OCI-LY1 (cell line): ENCODE measurements at regions not wholly inside any gene's neighbourhood (a gene's known extent, or its start where the extent isn't known, plus 50 kb on each side); places are given as distances from the start of the nearest gene placed in this dataset.

Experiments used
- H2AFZ ChIP-seq: fragments of 200-600 bp; sonication (generic), shearing (Covaris generic); 2 replicates; pipeline ENCODE4 v1.6.0; 2014; ENCODE audit warnings: antibody characterized with exemption, mild to moderate bottlenecking, low read length
- H3F3A ChIP-seq: fragments of 200-600 bp; sonication (generic), shearing (Covaris generic); 2 replicates; pipeline ENCODE4 v1.6.0; 2014; ENCODE audit warnings: mild to moderate bottlenecking, antibody characterized with exemption, low read length, moderate library complexity; ENCODE audit not compliant: insufficient read depth
- H3K27ac ChIP-seq: fragments of 200-600 bp; sonication (generic); 2 replicates; pipeline ENCODE4 v1.5.1; 2014; ENCODE audit warnings: low read length, mixed run types, mild to moderate bottlenecking, low read depth; ENCODE audit not compliant: poor library complexity, severe bottlenecking
- H3K27me3 ChIP-seq: fragments of 200-600 bp; sonication (generic); 2 replicates; pipeline ENCODE4 v1.6.0; 2014; ENCODE audit warnings: antibody characterized with exemption, mild to moderate bottlenecking, low read length, moderate library complexity; ENCODE audit not compliant: insufficient read depth
- H3K36me3 ChIP-seq: fragments of 200-600 bp; sonication (generic); 2 replicates; pipeline ENCODE4 v1.6.1; 2014; ENCODE audit warnings: mild to moderate bottlenecking, antibody characterized with exemption, low read length, moderate library complexity, mixed read lengths; ENCODE audit not compliant: insufficient read depth
- H3K4me1 ChIP-seq: fragments of 200-600 bp; sonication (generic); 2 replicates; pipeline ENCODE4 v1.5.1; 2014; ENCODE audit warnings: mild to moderate bottlenecking, low read length, moderate library complexity; ENCODE audit not compliant: insufficient read depth, severe bottlenecking
- H3K4me2 ChIP-seq: fragments of 200-600 bp; sonication (generic), shearing (Covaris generic); 2 replicates; pipeline ENCODE4 v1.6.1; 2014; ENCODE audit warnings: low read length
- H3K4me3 ChIP-seq: fragments of 200-600 bp; sonication (generic); 2 replicates; pipeline ENCODE4 v1.5.1; 2014; ENCODE audit warnings: low read length, low read depth, mild to moderate bottlenecking, mixed read lengths; ENCODE audit not compliant: poor library complexity, severe bottlenecking
- H3K79me2 ChIP-seq: fragments of 200-600 bp; shearing (Covaris generic); 2 replicates; pipeline ENCODE4 v1.6.1; 2016; ENCODE audit warnings: mixed run types, low read length, mixed read lengths; ENCODE audit not compliant: insufficient read depth
- H3K9ac ChIP-seq: fragments of 200-600 bp; sonication (generic), shearing (Covaris generic); 2 replicates; pipeline ENCODE4 v1.6.1; 2014; ENCODE audit warnings: mild to moderate bottlenecking, low read length, mixed read lengths
- H3K9me2 ChIP-seq: fragments of 200-600 bp; sonication (generic), shearing (Covaris generic); 2 replicates; pipeline ENCODE4 v1.6.1; 2014; ENCODE audit warnings: low read depth, mild to moderate bottlenecking, low read length, mixed read lengths
- H3K9me3 ChIP-seq: fragments of 200-600 bp; shearing (Covaris generic); 2 replicates; pipeline ENCODE4 v1.6.1; 2014; ENCODE audit warnings: low read length, mixed read lengths
- H4K20me1 ChIP-seq: fragments of 200-600 bp; sonication (generic), shearing (Covaris generic); 2 replicates; pipeline ENCODE4 v1.6.0; 2016; ENCODE audit warnings: mild to moderate bottlenecking, low read length; ENCODE audit not compliant: insufficient read depth
- EZH2 ChIP-seq: fragments of 200-600 bp; sonication (generic), shearing (Covaris generic); IDR thresholded peaks from 2 replicates; pipeline ENCODE4 v1.8.0; 2017; ENCODE audit warnings: borderline replicate concordance, mixed run types, mild to moderate bottlenecking, antibody characterized with exemption, low read length, moderate library complexity, mixed read lengths
- TF ChIP-seq, protein P1 (sequence below): fragments of 200-600 bp; sonication (generic), shearing (Covaris generic); IDR thresholded peaks from 2 replicates; pipeline ENCODE4 v1.5.1; 2017; ENCODE audit warnings: mild to moderate bottlenecking, antibody characterized with exemption, low read length, moderate library complexity, mixed read lengths

DNA sequence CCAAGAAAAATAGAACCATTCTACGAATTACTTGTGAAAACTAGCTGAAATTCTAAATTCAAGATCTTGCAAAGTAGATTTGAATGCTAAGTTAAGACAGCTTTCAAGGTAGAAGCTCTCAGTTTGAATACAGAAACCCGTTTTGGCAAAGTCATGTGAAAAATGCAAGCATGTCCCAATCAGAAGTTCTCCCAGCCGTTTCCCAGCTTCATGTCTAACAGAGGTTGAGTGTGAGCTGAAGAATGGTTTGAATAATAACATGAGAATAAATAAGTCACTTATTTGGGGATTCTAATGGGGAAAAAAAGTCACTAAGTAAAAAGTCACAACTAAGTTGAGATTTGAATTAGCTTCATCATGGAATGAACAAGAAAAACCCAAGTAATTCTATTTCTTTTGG, 152.5 kb upstream of the MAP3K1 start:
- no peaks in the 10 kb centered on the region; the same call in 1 of the 2 replicates for H3K36me3 ChIP-seq
- peaks cover 8% of the 10 kb centered on the region for H3K4me1 ChIP-seq
- H3K4me2 ChIP-seq: no peak overlapping the region
- H3K79me2 ChIP-seq: no peaks in the 10 kb centered on the region
- no peaks in the 10 kb centered on the region for H3K9me2 ChIP-seq
- H3K27me3 ChIP-seq: no peaks in the 10 kb centered on the region
- TF ChIP-seq EZH2: no peak
- TF ChIP-seq, protein P1, sequence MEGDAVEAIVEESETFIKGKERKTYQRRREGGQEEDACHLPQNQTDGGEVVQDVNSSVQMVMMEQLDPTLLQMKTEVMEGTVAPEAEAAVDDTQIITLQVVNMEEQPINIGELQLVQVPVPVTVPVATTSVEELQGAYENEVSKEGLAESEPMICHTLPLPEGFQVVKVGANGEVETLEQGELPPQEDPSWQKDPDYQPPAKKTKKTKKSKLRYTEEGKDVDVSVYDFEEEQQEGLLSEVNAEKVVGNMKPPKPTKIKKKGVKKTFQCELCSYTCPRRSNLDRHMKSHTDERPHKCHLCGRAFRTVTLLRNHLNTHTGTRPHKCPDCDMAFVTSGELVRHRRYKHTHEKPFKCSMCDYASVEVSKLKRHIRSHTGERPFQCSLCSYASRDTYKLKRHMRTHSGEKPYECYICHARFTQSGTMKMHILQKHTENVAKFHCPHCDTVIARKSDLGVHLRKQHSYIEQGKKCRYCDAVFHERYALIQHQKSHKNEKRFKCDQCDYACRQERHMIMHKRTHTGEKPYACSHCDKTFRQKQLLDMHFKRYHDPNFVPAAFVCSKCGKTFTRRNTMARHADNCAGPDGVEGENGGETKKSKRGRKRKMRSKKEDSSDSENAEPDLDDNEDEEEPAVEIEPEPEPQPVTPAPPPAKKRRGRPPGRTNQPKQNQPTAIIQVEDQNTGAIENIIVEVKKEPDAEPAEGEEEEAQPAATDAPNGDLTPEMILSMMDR: no peak
- no peak overlapping the region for H3K27ac ChIP-seq
- H3F3A ChIP-seq: no peaks in the 10 kb centered on the region
- H2AFZ ChIP-seq: no peak overlapping the region
- H4K20me1 ChIP-seq: no peaks in the 10 kb centered on the region
- peaks cover 8% of the 10 kb centered on the region; the same call in 1 of the 2 replicates for H3K9me3 ChIP-seq
- no peak overlapping the region for H3K9ac ChIP-seq
- H3K4me3 ChIP-seq: no peak overlapping the region

GRCh38 chr5:56659971-56660370, 155.4 kb upstream of the MAP3K1 start:
- H3K4me2 ChIP-seq: no peak overlapping the region
- TF ChIP-seq, protein P1: no peak
- TF ChIP-seq EZH2: no peak
- H3K9me2 ChIP-seq: no peaks in the 10 kb centered on the region
- H3K27ac ChIP-seq: no peak overlapping the region
- no peaks in the 10 kb centered on the region; the same call in 1 of the 2 replicates for H3K36me3 ChIP-seq
- H2AFZ ChIP-seq: no peak overlapping the region
- no peak overlapping the region for H3K9ac ChIP-seq
- no peaks in the 10 kb centered on the region for H4K20me1 ChIP-seq
- H3K9me3 ChIP-seq: 0 out of 2 replicates have a peak, but pooled peaks cover 1% of the 10 kb centered on the region
- no peak overlapping the region for H3K4me3 ChIP-seq
- H3K27me3 ChIP-seq: no peaks in the 10 kb centered on the region
- H3K79me2 ChIP-seq: no peaks in the 10 kb centered on the region
- no peaks in the 10 kb centered on the region for H3F3A ChIP-seq
- H3K4me1 ChIP-seq: peaks cover 7% of the 10 kb centered on the region

- Histone ChIP-seq H4K20me1 (no peaks in the 10 kb centered on the region), H3F3A (no peaks in the 10 kb centered on the region), H3K9me2 (no peaks in the 10 kb centered on the region), H3K9me3 (no peaks in the 10 kb centered on the region), H3K4me1 (peaks cover 7% of the 10 kb centered on the region), H3K27me3 (no peaks in the 10 kb centered on the region), H3K4me2 (no peak overlapping the region), H3K27ac (no peak overlapping the region), H3K9ac (no peak overlapping the region), H3K79me2 (no peaks in the 10 kb centered on the region), H3K4me3 (no peak overlapping the region), H3K36me3 (no peaks in the 10 kb centered on the region), H2AFZ (no peak overlapping the region)
- no peak for TF ChIP-seq EZH2
- TF ChIP-seq, protein P1: no peak
These were observed 156.4 kb upstream of the MAP3K1 start for GRCh38 chr5:56658972-56659371.
